ELF-1 (cell line): ENCODE measurements at regions not wholly inside any gene's neighbourhood (a gene's known extent, or its start where the extent isn't known, plus 50 kb on each side); places are given as distances from the start of the nearest gene placed in this dataset.

Experiments
- DNase-seq: peaks from one replicate; pipeline ENCODE4 v3.0.0-alpha.2; 2016; ENCODE audit warnings: low read depth, low spot score

GRCh38 chr12:40552868-40553267 is 139.4 kb upstream of the CNTN1 start:
- DNase-seq: no peak

DNA sequence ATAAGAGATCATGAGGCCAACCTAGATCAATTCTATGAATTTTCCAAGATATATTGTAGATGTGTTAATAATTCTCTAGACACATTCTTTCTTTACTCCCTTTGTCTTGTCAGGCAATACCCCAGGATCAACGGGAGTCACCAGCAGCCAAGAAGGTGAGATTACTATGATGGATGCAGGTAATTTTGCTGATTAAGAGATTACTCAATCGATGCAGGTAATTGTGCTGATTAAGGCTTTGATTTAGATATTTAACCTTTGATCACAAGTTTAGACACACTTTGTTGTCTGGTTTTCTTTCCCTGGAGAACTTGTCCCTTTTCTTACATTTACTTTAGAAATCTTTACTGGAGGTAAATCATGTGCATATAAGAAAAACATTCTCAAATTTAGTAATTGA is 134.3 kb upstream of the CNTN1 start:
- DNase-seq: no peak

- DNase-seq: no peak
These were observed 132.4 kb upstream of the CNTN1 start for GRCh38 chr12:40559865-40560264.

DNA sequence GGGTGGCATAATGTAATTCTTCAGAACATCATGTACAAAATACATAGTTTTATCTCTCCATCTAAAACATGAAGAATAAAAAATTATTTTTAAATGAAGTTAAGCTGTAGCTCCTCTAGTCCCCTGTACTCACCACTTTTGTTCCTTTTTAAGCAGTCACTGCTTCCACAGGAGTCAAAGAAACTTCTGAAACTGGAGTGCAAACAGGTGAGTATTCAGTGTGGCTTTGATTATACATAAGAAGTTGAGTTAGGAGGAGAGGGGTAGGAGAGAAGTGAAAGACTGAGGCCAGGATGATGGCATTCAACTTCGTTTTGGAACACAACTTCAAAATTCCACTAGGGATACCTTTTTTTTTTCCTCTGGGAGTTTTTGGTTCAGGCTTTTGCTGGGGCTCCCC is 131.4 kb upstream of the CNTN1 start:
- no peak for DNase-seq

DNA sequence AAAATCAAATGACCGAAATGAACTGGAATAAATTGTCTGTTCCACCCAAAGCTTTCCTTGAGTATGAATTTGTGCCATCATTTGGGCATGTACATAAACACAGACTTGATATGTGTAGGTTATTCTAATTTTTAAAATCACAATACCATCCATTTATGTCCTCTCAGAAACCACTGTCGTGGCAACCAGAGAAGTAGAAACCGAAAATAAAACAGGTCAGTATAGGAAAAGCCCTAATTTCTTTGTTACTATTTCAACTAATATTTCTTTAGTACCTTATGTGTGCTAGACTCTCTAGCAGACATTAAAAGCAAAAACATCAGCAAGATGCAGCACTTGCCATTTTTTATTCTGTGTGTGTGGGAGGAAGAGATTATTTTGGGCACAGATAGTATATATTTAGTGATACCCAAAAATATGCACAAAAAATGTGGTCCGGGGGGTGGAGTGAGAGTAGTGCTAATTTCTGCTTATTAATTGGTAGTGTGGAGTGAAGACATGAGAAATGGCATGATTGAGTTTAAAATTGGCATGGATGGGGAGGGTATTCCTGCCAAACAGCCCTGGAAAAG is 130.8 kb upstream of the CNTN1 start:
- no peak for DNase-seq

GRCh38 chr12:40565029-40565633 is 127.1 kb upstream of the CNTN1 start:
- DNase-seq: no peak

DNA sequence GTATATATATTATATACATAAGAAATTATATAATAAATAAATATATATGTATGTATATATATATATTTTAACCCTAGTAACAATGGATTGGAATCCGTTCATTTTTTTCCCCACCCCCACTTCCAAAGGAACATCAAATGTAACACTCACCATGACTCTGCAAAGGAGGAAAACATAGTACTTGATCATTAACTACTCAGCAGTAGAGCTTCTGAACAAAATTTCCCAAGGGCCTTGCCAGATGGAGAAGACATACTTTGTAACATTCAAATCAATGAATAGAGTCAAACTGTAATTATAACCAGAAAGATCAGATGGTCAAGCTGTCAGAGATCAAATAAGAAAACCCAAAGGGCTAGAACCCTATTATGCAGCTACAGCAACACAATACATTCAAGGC is 126.0 kb upstream of the CNTN1 start:
- DNase-seq: no peak

DNA sequence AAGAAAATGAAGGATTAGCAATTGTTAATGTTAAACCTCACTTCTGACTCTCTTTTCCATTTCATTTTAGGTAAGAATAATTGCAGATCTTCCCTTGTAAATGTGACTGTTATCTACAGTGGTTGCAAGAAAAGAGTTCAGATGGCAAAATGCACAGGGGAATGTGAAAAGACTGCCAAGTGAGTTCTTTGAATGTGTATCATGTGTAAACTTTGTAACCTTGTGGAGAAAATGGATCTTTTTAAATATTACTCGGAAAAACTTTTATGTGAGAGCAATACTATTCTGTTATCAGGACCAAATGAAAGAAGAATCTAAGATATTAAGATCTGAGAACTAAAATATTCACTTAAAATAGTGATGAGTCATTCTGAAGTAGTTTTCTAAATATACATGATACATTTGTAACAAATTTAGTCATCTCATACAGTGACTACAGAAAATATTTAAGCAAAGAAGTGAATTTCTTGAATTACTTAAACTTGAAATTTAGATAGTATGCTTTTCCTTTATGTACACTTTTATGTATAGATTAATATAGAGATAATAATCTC is 122.5 kb upstream of the CNTN1 start:
- no peak for DNase-seq

DNA sequence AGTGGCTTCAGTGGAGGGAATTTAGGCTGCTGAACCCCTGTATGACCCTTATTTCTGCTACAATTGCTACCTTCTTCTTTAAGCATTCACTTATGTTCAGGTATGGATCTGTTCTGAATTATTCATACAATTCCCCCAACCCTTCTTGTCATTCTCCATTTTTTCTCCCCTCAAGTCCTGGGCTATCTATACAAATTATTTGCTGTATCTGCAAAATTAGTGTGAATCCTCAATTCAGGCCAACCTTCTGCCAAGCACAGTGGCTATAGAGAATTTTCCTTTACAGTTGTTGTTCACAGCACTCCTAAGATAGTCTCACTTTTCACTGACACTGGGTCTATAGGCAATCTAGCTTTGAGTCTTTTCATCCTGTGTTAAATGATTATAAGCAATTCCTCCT is 119.2 kb upstream of the CNTN1 start:
- DNase-seq: no peak

DNA sequence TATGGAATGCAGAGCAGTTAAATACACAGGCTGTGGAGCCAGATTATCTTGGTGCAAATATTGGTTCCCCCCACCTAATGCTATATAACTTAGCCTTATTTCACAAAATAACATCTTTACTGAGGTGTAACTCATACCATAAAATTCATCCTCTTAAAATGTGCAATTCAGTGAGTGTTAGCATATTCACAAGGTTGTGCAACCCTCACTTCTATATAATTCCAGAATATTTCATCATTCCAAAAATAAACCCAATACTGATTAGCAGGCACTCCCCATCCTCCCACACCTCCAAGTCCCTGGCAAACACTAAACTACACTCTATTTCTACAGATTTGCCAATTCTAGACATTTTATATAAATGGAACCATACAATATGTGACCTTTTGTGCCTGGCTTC is 116.3 kb upstream of the CNTN1 start:
- DNase-seq: no peak

DNA sequence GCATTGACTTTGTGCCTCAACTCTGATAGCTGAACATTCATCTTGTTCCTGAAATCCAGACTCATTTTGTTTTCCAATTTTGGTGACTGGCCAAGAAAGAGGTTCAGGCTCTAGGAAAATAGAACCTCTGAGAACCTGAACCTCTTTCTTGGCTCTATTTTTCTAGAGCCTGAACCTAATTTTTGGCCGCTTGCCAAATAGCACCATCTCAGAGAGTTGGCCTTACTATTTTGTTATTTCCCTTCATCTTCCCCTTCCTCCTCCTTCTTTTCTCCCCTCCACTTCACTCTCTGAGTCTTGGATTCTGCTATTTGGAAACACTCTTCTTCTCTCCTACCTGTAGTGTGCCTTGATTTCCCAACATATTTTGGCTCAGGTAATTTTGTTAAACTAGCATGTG is 114.4 kb upstream of the CNTN1 start:
- no peak for DNase-seq

DNA sequence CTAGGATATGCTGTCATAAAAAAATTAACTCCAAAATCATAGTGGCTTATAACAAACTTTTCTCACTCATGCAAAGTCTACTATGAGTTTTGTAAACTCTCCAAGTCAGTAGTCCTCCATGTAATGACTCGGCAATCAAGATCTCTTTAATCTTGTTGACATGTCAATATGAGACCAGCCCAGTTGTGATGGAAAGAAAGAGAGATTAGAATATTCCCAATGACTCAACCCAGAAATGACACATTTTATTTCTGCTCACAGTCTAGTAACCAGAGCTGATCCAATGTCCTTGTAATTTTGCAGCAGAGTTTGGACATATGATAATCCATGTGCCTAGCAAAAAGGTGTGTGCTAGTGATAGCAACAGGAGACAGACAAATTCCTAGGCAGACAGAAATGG is 112.6 kb upstream of the CNTN1 start:
- no peak for DNase-seq

DNA sequence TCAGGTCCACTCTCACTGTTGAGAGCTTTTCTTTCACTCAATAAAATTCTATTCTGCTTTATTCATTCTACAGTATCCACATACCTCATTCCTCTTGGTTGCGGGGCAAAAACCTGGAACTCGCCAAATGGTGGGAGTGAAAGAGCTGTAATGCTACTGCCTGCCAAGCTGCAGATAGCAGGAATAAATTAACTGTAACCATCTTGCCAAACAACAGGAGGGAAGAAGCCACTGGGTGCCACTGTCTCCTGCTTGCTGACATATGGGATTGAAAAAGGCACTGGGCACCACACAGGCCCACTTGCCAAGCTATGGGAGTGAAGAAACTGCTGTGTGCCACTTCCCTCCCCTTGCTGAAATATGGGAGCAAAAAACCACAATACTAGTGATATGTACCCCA is 111.9 kb upstream of the CNTN1 start:
- DNase-seq: no peak

GRCh38 chr12:40581889-40582288 is 110.3 kb upstream of the CNTN1 start:
- DNase-seq: no peak

- no peak for DNase-seq
These were observed 108.5 kb upstream of the CNTN1 start for GRCh38 chr12:40583743-40584142.

GRCh38 chr12:40584763-40585162 is 107.5 kb upstream of the CNTN1 start:
- no peak for DNase-seq

- no peak for DNase-seq
These were observed 105.4 kb upstream of the CNTN1 start for GRCh38 chr12:40586823-40587222.

GRCh38 chr12:40587421-40587820 is 104.8 kb upstream of the CNTN1 start:
- no peak for DNase-seq

GRCh38 chr12:40587970-40588369 is 104.3 kb upstream of the CNTN1 start:
- DNase-seq: no peak

- no peak for DNase-seq
These were observed 95.1 kb upstream of the CNTN1 start for GRCh38 chr12:40597133-40597532.

DNA sequence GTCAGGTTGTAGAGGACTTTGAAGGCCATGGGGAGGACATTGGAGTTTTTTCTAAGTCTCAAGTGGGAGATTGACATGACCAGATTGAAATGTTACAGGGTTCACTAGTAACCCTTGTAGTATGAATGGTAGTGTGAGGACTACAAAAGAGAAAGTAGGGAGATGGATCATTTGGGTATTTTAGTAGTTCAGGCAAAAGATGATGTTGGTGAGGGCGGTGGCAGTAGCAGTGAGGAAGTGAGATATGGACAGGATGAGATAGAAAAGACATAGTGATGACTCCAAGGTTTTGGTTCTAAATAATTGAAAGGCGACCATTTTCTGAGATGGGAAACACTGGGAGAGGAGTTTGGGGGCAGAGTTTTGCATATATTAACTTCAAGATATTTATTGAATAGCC is 94.2 kb upstream of the CNTN1 start:
- no peak for DNase-seq

- DNase-seq: no peak
These were observed 89.7 kb upstream of the CNTN1 start for GRCh38 chr12:40602562-40602961.

DNA sequence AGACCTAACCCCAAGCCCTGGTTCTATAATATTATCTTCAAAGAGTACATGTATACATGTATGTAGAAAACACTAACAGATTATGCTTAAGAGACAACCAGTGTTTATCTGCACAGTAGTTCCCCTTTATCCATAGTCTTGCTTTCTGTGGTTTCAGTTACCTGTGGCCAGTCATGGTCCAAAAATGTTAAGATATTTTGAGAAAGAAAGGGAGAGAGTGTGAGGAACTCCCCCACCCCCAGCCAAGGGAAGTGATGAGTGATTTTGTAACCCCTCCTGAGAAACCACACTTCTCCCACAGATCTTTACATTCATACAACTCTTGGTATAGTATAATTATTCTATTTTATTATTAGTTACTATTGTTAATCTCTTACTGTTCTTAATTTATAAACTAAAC is 77.3 kb upstream of the CNTN1 start:
- no peak for DNase-seq

DNA sequence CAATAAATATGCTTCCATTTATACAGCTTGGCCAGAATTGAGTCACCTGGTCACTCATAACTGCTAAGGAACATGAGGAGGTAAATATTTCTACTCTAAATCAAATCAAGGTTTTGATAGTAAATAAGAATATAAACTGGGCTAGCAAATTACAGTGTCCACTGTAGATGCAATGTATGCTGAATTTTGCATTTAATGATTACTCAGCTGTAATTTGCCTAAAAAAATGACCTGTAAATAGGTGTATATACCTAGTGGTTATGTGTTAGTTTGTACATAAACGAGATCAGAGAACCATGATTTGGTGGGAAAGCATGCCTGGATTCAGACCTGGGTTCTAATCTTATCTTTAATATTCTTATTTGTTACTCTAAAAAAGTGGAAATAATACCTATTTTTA is 76.6 kb upstream of the CNTN1 start:
- no peak for DNase-seq
